Mammary epithelial cell (primary cell): ENCODE measurements at regions not wholly inside any gene's neighbourhood (a gene's known extent, or its start where the extent isn't known, plus 50 kb on each side); places are given as distances from the start of the nearest gene placed in this dataset.

Experiments
- CTCF ChIP-seq, 2 donors: IDR thresholded peaks in 1 of 2; conservative IDR thresholded peaks in 1 of 2; 2 replicates each; pipeline ENCODE4 v1.5.1; 2011 to 2012; ENCODE audit warnings: inconsistent platforms in 2 of 2, low read length in 2 of 2, mild to moderate bottlenecking in 2 of 2, control low read depth in 1 of 2, low read depth in 1 of 2; ENCODE audit not compliant: insufficient read depth in 1 of 2; ENCODE audit errors: extremely low read depth in 1 of 2
- EZH2 ChIP-seq: IDR thresholded peaks from 2 replicates; pipeline ENCODE4 v1.6.1; 2012; ENCODE audit warnings: low read length, inconsistent platforms, borderline replicate concordance

GRCh38 chr1:81635816-81636215 lies 164.9 kb upstream of the ADGRL2 start:
- TF ChIP-seq CTCF (conservative IDR thresholded peaks at IDR 0.05 in 1 of 2, IDR thresholded peaks at IDR 0.05 in 1 of 2; ENCODE audit: extremely low read depth in 1 of 2, insufficient read depth in 1 of 2, low read depth in 1 of 2, low read length in 2 of 2) (no peak), EZH2 (no peak)
